ENCODE measurements at regions not wholly inside any gene's neighbourhood (a gene's known extent, or its start where the extent isn't known, plus 50 kb on each side); places are given as distances from the start of the nearest gene placed in this dataset.

GRCh38 chr21:35421221-35421620 is 372.1 kb upstream of the RUNX1 start (continued):
- TF ChIP-seq ZBTB40 (IDR thresholded peaks at IDR 0.05) (no peak), ZBTB40 (CRISPR knock-in tag; IDR thresholded peaks at IDR 0.05) (no peak), ZNF614 (CRISPR knock-in tag; IDR thresholded peaks at IDR 0.05; ENCODE audit: borderline replicate concordance) (no peak), SIN3B (IDR thresholded peaks at IDR 0.05; ENCODE audit: low read length) (no peak), ZFP36L1 (CRISPR knock-in tag; IDR thresholded peaks at IDR 0.05) (no peak), MLXIP (CRISPR knock-in tag; IDR thresholded peaks at IDR 0.05; ENCODE audit: borderline replicate concordance) (no peak), ZNF770 (CRISPR knock-in tag; IDR thresholded peaks at IDR 0.05) (no peak), EEA1 (CRISPR knock-in tag; IDR thresholded peaks at IDR 0.05; ENCODE audit: borderline replicate concordance) (no peak), ZBTB10 (CRISPR knock-in tag; IDR thresholded peaks at IDR 0.05; ENCODE audit: borderline replicate concordance) (no peak)

Measured in HepG2 (cell line).